ENCODE measurements at regions not wholly inside any gene's neighbourhood (a gene's known extent, or its start where the extent isn't known, plus 50 kb on each side); places are given as distances from the start of the nearest gene placed in this dataset.
"Not testable (repeated sequence)": the region's sequence is repeated elsewhere in the genome, so short reads cannot be mapped to it uniquely, and the experiment has no call there.

DNA sequence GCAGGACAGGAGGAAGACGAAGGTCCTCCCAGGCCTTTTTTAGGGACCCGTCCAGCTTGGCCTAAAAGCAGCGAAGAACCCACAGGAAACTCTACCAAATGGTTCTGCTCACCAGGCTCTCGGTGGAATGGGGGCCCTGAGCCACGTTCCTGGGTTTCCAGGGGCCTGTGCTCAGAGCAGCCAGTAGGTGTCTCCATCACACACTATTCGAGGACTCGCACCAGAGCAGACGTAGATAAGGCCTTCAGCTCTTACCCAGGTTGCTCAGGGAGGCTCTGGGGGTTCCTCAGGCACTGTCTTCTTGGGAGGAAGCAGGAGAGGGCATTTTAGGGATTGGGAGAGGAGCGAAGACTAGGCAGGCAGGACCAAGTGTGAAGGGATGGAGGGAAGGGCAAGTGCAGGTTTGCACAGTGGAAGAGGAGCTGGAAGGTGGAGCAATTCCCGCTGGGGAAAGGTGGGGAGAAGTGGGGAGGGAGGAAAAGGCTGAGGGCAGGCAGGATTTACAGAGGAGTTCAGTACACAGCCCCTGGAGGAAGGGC lies 157.1 kb downstream of the RGS9 start:
- Histone ChIP-seq H3K4me3 (no peak overlapping the region), H3K4me1 (ENCODE audit: low read depth) (no peaks in the 10 kb centered on the region), H3K9me3 (ENCODE audit: low read depth) (no peaks in the 10 kb centered on the region), H3K27me3 (no peaks in the 10 kb centered on the region), H3K27ac (no peak overlapping the region), H3K36me3 (no peaks in the 10 kb centered on the region)
- TF ChIP-seq, protein P1, sequence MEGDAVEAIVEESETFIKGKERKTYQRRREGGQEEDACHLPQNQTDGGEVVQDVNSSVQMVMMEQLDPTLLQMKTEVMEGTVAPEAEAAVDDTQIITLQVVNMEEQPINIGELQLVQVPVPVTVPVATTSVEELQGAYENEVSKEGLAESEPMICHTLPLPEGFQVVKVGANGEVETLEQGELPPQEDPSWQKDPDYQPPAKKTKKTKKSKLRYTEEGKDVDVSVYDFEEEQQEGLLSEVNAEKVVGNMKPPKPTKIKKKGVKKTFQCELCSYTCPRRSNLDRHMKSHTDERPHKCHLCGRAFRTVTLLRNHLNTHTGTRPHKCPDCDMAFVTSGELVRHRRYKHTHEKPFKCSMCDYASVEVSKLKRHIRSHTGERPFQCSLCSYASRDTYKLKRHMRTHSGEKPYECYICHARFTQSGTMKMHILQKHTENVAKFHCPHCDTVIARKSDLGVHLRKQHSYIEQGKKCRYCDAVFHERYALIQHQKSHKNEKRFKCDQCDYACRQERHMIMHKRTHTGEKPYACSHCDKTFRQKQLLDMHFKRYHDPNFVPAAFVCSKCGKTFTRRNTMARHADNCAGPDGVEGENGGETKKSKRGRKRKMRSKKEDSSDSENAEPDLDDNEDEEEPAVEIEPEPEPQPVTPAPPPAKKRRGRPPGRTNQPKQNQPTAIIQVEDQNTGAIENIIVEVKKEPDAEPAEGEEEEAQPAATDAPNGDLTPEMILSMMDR (IDR thresholded peaks at IDR 0.05; ENCODE audit: low read depth, low read length) = peak; percentile 91
- DNase-seq (ENCODE audit: low read depth in 1 of 2, low spot score in 1 of 2) = peak; percentile 83

DNA sequence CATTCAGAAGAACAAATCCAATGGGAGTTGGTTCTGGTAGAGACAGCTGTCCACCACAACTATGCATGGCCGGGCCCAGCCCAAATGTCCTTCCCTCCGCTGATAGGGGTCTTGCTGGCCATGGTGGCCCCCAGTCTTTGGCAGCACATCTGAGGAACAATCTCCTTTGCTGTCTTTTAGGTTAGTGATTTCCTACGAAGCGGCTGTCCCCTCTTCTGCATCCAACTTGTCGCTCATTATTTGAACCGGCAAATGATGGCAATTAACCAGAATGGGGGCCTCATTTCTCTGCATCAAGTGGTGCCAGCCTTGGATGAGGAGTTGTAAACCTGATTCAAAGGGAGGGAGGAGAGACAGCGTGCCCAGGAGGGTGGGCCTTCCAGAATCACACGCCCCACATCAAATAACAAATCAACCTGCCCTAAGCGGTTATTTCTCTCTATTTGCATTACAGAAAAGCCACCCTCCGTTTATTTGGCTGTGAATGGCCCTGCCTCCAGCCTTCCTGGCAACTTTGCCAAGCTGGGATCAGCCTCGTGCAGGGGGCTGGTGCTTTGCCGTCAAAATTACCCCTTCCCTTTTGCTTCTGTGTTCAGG lies 156.5 kb downstream of the RGS9 start:
- Histone ChIP-seq H3K36me3 (no peaks in the 10 kb centered on the region), H3K27me3 (no peaks in the 10 kb centered on the region), H3K9me3 (ENCODE audit: low read depth) (no peaks in the 10 kb centered on the region), H3K4me3 (no peak overlapping the region), H3K27ac (no peak overlapping the region), H3K4me1 (ENCODE audit: low read depth) (no peaks in the 10 kb centered on the region)
- no peak for DNase-seq (ENCODE audit: low read depth in 1 of 2, low spot score in 1 of 2)
- TF ChIP-seq, protein P1 (IDR thresholded peaks at IDR 0.05; ENCODE audit: low read depth, low read length) = no peak

DNA sequence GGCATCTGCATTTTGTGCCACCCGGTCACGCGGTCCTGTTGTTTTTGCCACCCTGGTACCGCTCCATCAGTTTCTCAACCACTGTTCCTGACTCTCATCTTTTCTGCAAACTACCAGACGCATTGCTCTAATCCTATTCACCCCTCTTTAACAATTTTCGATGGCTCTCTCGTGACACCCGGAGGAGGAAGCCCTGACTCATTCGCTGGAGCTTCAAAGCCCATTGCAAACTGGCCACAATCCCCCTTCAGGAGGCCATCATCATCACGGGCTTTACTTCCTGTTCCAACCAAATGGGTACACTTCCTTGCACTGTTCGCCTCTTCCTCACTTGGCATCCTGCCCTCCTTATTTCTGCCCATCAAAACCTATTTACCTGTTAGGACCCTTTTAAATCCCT lies 155.3 kb downstream of the RGS9 start:
- TF ChIP-seq, protein P1 (IDR thresholded peaks at IDR 0.05; ENCODE audit: low read depth, low read length) = no peak
- DNase-seq (ENCODE audit: low read depth in 1 of 2, low spot score in 1 of 2) = peak in 1 of 2 donors; percentile 27
- H3K9me3 ChIP-seq (ENCODE audit: low read depth) = no peaks in the 10 kb centered on the region
- H3K4me1 ChIP-seq (ENCODE audit: low read depth) = no peaks in the 10 kb centered on the region
- no peaks in the 10 kb centered on the region for H3K27me3 ChIP-seq
- no peak overlapping the region for H3K27ac ChIP-seq
- H3K4me3 ChIP-seq = no peak overlapping the region
- no peaks in the 10 kb centered on the region for H3K36me3 ChIP-seq

DNA sequence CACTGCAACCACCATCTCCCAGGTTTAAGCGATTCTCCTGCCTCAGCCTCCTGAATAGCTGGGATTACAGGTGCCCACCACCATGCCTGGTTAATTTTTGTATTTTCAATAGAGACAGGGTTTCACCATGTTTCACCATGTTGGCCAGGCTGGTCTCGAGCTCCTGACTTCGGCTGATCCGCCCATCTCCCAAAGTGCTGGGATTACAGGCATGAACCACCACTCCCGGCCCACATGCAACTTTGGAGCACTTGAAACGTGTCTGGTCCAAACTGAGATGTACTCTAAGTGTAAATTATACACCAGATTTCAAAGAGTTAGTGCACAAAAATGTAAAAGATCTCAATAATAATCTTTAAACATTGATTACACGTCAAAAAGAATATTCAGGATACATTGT lies 154.1 kb downstream of the RGS9 start:
- not testable (repeated sequence) for DNase-seq (ENCODE audit: low read depth in 1 of 2, low spot score in 1 of 2); H3K27ac ChIP-seq; H3K9me3 ChIP-seq (ENCODE audit: low read depth)

DNA sequence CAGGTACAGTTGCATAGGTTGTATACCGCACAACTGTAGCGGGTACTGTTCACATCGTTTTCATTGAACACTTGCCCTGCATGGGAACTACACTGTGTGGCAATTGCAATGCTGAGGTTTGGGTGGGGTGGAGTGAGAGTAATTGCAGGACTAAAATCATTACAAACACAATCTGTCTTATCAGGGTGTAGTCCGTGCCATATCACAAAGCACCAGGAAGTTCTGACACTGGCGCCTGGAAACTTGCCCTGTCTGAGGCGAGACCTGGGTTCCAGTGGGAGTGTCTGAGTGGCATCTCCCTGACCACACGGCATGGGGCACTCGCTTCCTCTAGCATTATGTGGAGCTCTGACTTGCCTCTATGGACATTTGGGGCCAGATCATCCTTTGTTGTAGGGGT lies 153.4 kb downstream of the RGS9 start:
- no peaks in the 10 kb centered on the region for H3K9me3 ChIP-seq (ENCODE audit: low read depth)
- DNase-seq (ENCODE audit: low read depth in 1 of 2, low spot score in 1 of 2) = no peak
- no peaks in the 10 kb centered on the region for H3K27me3 ChIP-seq
- H3K4me3 ChIP-seq = no peak overlapping the region
- peaks cover 2% of the 10 kb centered on the region for H3K4me1 ChIP-seq (ENCODE audit: low read depth)
- H3K36me3 ChIP-seq = no peaks in the 10 kb centered on the region
- TF ChIP-seq, protein P1 (IDR thresholded peaks at IDR 0.05; ENCODE audit: low read depth, low read length) = no peak
- no peak overlapping the region for H3K27ac ChIP-seq

More for the DNA sequence above, 154.1 kb downstream of the RGS9 start:
- not testable (repeated sequence) for H3K27me3 ChIP-seq; H3K36me3 ChIP-seq; H3K4me1 ChIP-seq (ENCODE audit: low read depth); H3K4me3 ChIP-seq

DNA sequence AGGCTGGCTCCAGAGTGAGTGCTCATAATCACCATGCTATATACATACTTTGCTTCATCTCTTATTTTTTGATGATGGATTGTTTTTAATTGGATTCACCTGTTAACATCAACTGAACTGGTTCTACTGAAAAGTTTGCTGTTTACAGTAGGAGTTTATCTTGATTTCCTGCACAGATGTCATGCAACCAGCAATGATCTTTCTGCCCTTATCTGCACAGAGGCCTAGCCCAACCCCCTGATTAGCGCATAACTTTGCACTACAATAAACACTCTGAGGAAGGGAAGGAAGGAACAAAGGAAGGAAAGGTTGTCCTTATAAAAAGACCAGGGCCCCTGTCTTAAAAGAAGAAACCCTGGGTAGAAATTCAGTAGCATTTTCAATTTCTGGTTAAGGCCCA lies 152.9 kb downstream of the RGS9 start:
- DNase-seq (ENCODE audit: low read depth in 1 of 2, low spot score in 1 of 2) = no peak
- H3K4me1 ChIP-seq (ENCODE audit: low read depth) = peaks cover 2% of the 10 kb centered on the region
- TF ChIP-seq, protein P1 (IDR thresholded peaks at IDR 0.05; ENCODE audit: low read depth, low read length) = no peak
- H3K27me3 ChIP-seq = no peaks in the 10 kb centered on the region
- H3K4me3 ChIP-seq = no peak overlapping the region
- H3K36me3 ChIP-seq = no peaks in the 10 kb centered on the region
- no peaks in the 10 kb centered on the region for H3K9me3 ChIP-seq (ENCODE audit: low read depth)
- H3K27ac ChIP-seq = no peak overlapping the region

All from cardiac muscle cell (in vitro differentiated cells and primary cell).